ENCODE measurements at regions not wholly inside any gene's neighbourhood (a gene's known extent, or its start where the extent isn't known, plus 50 kb on each side); places are given as distances from the start of the nearest gene placed in this dataset.

GRCh38 chr7:156423876-156424275 lies 216.7 kb upstream of the RNF32 start:
- TF ChIP-seq CTCF (conservative IDR thresholded peaks at IDR 0.05 in 1 of 2, IDR thresholded peaks at IDR 0.05 in 1 of 2; ENCODE audit: extremely low read depth in 1 of 2, insufficient read depth in 1 of 2, low read depth in 1 of 2, low read length in 2 of 2): no peak
- TF ChIP-seq EZH2 (IDR thresholded peaks at IDR 0.05; ENCODE audit: borderline replicate concordance, low read length): no peak

Data from mammary epithelial cell (primary cell).